ENCODE measurements at regions not wholly inside any gene's neighbourhood (a gene's known extent, or its start where the extent isn't known, plus 50 kb on each side); places are given as distances from the start of the nearest gene placed in this dataset.

- TF ChIP-seq MAX (IDR thresholded peaks at IDR 0.05; ENCODE audit: low read depth, low read length) (no peak), CTCF (IDR thresholded peaks at IDR 0.05; ENCODE audit: low read depth, low read length) (no peak)
Measured at GRCh38 chr13:33994198-33994597, 176.2 kb downstream of the RFC3 start.
